ENCODE measurements at regions not wholly inside any gene's neighbourhood (a gene's known extent, or its start where the extent isn't known, plus 50 kb on each side); places are given as distances from the start of the nearest gene placed in this dataset.

DNA sequence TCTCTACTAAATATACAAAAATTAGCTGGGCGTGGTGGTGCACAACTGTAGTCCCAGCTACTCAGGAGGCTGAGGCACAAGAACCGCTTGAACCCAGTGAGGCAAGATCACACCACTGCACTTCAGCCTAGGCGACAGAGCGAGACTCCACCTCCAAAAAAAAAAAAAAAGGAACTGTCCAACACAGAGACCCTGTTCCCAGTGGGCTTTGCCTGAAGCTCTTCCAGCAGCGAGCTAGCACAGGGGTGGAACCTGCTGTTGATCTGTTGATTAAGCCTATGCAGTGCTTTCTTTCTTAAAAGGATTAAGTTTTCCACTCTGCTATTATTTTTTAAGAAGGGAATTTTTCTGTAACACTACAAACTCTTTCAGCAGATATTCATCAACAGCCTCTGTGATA is 171.0 kb upstream of the TUT7 start:
- dilution Hi-C loops (cut with HindIII; ENCODE audit: low sequenced_read_pairs, unreplicated experiment): no loop called here
- no peak for TF ChIP-seq MXI1 (IDR thresholded peaks at IDR 0.05; ENCODE audit: borderline replicate concordance, low read depth, low read length)
- no peak for TF ChIP-seq FOS (IDR thresholded peaks at IDR 0.05; ENCODE audit: low read depth, low read length)
- TF ChIP-seq NFE2L2 (IDR thresholded peaks at IDR 0.05; ENCODE audit: low read depth, low read length): no peak
- no peak for TF ChIP-seq MAFK (IDR thresholded peaks at IDR 0.05; ENCODE audit: low read depth, low read length)
- TF ChIP-seq, protein P1, sequence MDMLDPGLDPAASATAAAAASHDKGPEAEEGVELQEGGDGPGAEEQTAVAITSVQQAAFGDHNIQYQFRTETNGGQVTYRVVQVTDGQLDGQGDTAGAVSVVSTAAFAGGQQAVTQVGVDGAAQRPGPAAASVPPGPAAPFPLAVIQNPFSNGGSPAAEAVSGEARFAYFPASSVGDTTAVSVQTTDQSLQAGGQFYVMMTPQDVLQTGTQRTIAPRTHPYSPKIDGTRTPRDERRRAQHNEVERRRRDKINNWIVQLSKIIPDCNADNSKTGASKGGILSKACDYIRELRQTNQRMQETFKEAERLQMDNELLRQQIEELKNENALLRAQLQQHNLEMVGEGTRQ (IDR thresholded peaks at IDR 0.05; ENCODE audit: low read depth, low read length): no peak

More for the DNA sequence above, 171.0 kb upstream of the TUT7 start:
- POLR2A ChIA-PET (ENCODE audit: unreplicated experiment): no interaction called here
- H3K9me3 ChIP-seq (ENCODE audit: control insufficient read depth, insufficient read depth, low read length): no peaks in the 10 kb centered on the region
- no peak overlapping the region for H3K4me3 ChIP-seq (ENCODE audit: insufficient read depth, low read depth, low read length)
- H3K79me1 ChIP-seq (ENCODE audit: low read depth in 1 of 2, low read length in 2 of 2): no peaks in the 10 kb centered on the region
- H2AFZ ChIP-seq (replicated peaks; ENCODE audit: low read length, poor library complexity): no peak overlapping the region
- no peak overlapping the region for H4K91ac ChIP-seq (ENCODE audit: insufficient read depth, low read depth, low read length)
- no TSS peak for BruUV-seq (replicated peaks)
- intact Hi-C loops (cut with micrococcal nuclease): no loop called here
- H4K5ac ChIP-seq (ENCODE audit: low read depth, low read length): no peak overlapping the region
- H2BK120ac ChIP-seq (ENCODE audit: low read depth, low read length): no peak overlapping the region
- H3K4me2 ChIP-seq (ENCODE audit: low read depth, low read length): no peak overlapping the region
- no peak overlapping the region for H3K18ac ChIP-seq (ENCODE audit: low read depth, low read length)
- WGBS, 2 experiments (ENCODE audit: extremely low coverage in 2 of 2, insufficient read length in 1 of 2): no CpG with 5 or more reads among the region's 5 CpGs
- H2BK15ac ChIP-seq (ENCODE audit: low read depth, low read length): no peak overlapping the region
- H3K9ac ChIP-seq (ENCODE audit: low read depth, low read length): no peak overlapping the region
- H3K36me3 ChIP-seq (ENCODE audit: control insufficient read depth, insufficient read depth, low read length): no peaks in the 10 kb centered on the region
- no peak overlapping the region for H2AK9ac ChIP-seq (replicated peaks; ENCODE audit: low read depth, low read length, poor library complexity)
- H3K4me1 ChIP-seq (ENCODE audit: control insufficient read depth, insufficient read depth, low read length): no peaks in the 10 kb centered on the region
- no peak overlapping the region for H3K4ac ChIP-seq (ENCODE audit: low read depth, low read length)
- ATAC-seq (ENCODE audit: low read depth): no peak
- H2AK5ac ChIP-seq (ENCODE audit: low read depth, low read length): no peak overlapping the region
- no peak overlapping the region for H4K8ac ChIP-seq (ENCODE audit: low read depth in 2 of 2, low read length in 2 of 2)
- H3K14ac ChIP-seq (replicated peaks; ENCODE audit: low read depth, low read length): no peak overlapping the region
- DNase-seq: no peak
- H2BK20ac ChIP-seq (ENCODE audit: low read depth, low read length): no peak overlapping the region
- H4K20me1 ChIP-seq (ENCODE audit: insufficient read depth, low read length): no peaks in the 10 kb centered on the region
- no peak overlapping the region for H3K27ac ChIP-seq (ENCODE audit: insufficient read depth, low read length)
- no peak overlapping the region for H3K56ac ChIP-seq (ENCODE audit: extremely low read depth, insufficient read depth, low read length)
- 0 out of 2 replicates have a peak, but pooled peaks cover 4% of the 10 kb centered on the region for H3K27me3 ChIP-seq (ENCODE audit: control insufficient read depth, insufficient read depth, low read length)
- CTCF ChIA-PET: no interaction called here
- no peak overlapping the region for H3K23ac ChIP-seq (ENCODE audit: low read depth, low read length)
- no peak overlapping the region for H2BK5ac ChIP-seq (ENCODE audit: low read depth, low read length, poor library complexity, severe bottlenecking)
- in situ Hi-C loops (cut with MboI; ENCODE audit: low sequenced_read_pairs): no loop called here
- no peaks in the 10 kb centered on the region for H3K9me1 ChIP-seq (ENCODE audit: insufficient read depth, low read length)
